ENCODE measurements at regions not wholly inside any gene's neighbourhood (a gene's known extent, or its start where the extent isn't known, plus 50 kb on each side); places are given as distances from the start of the nearest gene placed in this dataset.

- H3K79me2 ChIP-seq (ENCODE audit: control insufficient read depth, low read length) = no peaks in the 10 kb centered on the region
- no peaks in the 10 kb centered on the region for H3K36me3 ChIP-seq (ENCODE audit: control insufficient read depth, low read length)
- H3K27ac ChIP-seq (ENCODE audit: low read depth, low read length) = no peak overlapping the region
- no peak for TF ChIP-seq EZH2phosphoT487 (IDR thresholded peaks at IDR 0.05; ENCODE audit: borderline replicate concordance, low read length)
- no peak for TF ChIP-seq CTCF (IDR thresholded peaks at IDR 0.05; ENCODE audit: low read depth, low read length, poor library complexity, severe bottlenecking)
- no peak overlapping the region for H3K4me2 ChIP-seq (ENCODE audit: low read length)
- H4K20me1 ChIP-seq (ENCODE audit: control insufficient read depth, insufficient read depth, low read depth, low read length) = no peaks in the 10 kb centered on the region
- no peaks in the 10 kb centered on the region for H3F3A ChIP-seq (ENCODE audit: control insufficient read depth, insufficient read depth)
- H3K9me3 ChIP-seq (ENCODE audit: control insufficient read depth, insufficient read depth, low read length) = no peaks in the 10 kb centered on the region
- no peaks in the 10 kb centered on the region for H3K27me3 ChIP-seq (ENCODE audit: control insufficient read depth, low read length)
- H3K4me1 ChIP-seq (ENCODE audit: control insufficient read depth, low read length) = no peaks in the 10 kb centered on the region
- H3K4me3 ChIP-seq (ENCODE audit: low read length) = no peak overlapping the region
- H3K9me2 ChIP-seq (replicated peaks; ENCODE audit: control insufficient read depth, low read length) = no peaks in the 10 kb centered on the region
Measured at GRCh38 chr15:98043160-98044014, 82.9 kb downstream of the ARRDC4 start.

GRCh38 chr15:98051734-98052133 is 91.2 kb downstream of the ARRDC4 start:
- no peak overlapping the region for H3K4me2 ChIP-seq (ENCODE audit: low read length)
- no peaks in the 10 kb centered on the region for H3K9me2 ChIP-seq (replicated peaks; ENCODE audit: control insufficient read depth, low read length)
- no peaks in the 10 kb centered on the region for H3K36me3 ChIP-seq (ENCODE audit: control insufficient read depth, low read length)
- no peaks in the 10 kb centered on the region for H3K27me3 ChIP-seq (ENCODE audit: control insufficient read depth, low read length)
- no peaks in the 10 kb centered on the region for H3F3A ChIP-seq (ENCODE audit: control insufficient read depth, insufficient read depth)
- no peaks in the 10 kb centered on the region for H3K79me2 ChIP-seq (ENCODE audit: control insufficient read depth, low read length)
- no peaks in the 10 kb centered on the region for H4K20me1 ChIP-seq (ENCODE audit: control insufficient read depth, insufficient read depth, low read depth, low read length)
- no peak overlapping the region for H3K4me3 ChIP-seq (ENCODE audit: low read length)
- H3K4me1 ChIP-seq (ENCODE audit: control insufficient read depth, low read length) = no peaks in the 10 kb centered on the region
- H3K27ac ChIP-seq (ENCODE audit: low read depth, low read length) = no peak overlapping the region
- H3K9me3 ChIP-seq (ENCODE audit: control insufficient read depth, insufficient read depth, low read length) = 0 out of 2 replicates have a peak, but pooled peaks cover 3% of the 10 kb centered on the region
- TF ChIP-seq EZH2phosphoT487 (IDR thresholded peaks at IDR 0.05; ENCODE audit: borderline replicate concordance, low read length) = no peak
- no peak for TF ChIP-seq CTCF (IDR thresholded peaks at IDR 0.05; ENCODE audit: low read depth, low read length, poor library complexity, severe bottlenecking)

GRCh38 chr15:98057453-98057852 is 97.0 kb downstream of the ARRDC4 start:
- Histone ChIP-seq H3K4me3 (ENCODE audit: low read length) (no peak overlapping the region), H3K9me2 (replicated peaks; ENCODE audit: control insufficient read depth, low read length) (no peaks in the 10 kb centered on the region), H3K27me3 (ENCODE audit: control insufficient read depth, low read length) (no peaks in the 10 kb centered on the region), H4K20me1 (ENCODE audit: control insufficient read depth, insufficient read depth, low read depth, low read length) (no peaks in the 10 kb centered on the region), H3K36me3 (ENCODE audit: control insufficient read depth, low read length) (no peaks in the 10 kb centered on the region), H3K79me2 (ENCODE audit: control insufficient read depth, low read length) (no peaks in the 10 kb centered on the region), H3K27ac (ENCODE audit: low read depth, low read length) (no peak overlapping the region), H3K9me3 (ENCODE audit: control insufficient read depth, insufficient read depth, low read length) (peaks cover 10% of the 10 kb centered on the region; the same call in 1 of the 2 replicates), H3F3A (ENCODE audit: control insufficient read depth, insufficient read depth) (no peaks in the 10 kb centered on the region), H3K4me1 (ENCODE audit: control insufficient read depth, low read length) (no peaks in the 10 kb centered on the region), H3K4me2 (ENCODE audit: low read length) (no peak overlapping the region)
- TF ChIP-seq EZH2phosphoT487 (IDR thresholded peaks at IDR 0.05; ENCODE audit: borderline replicate concordance, low read length) (no peak), CTCF (IDR thresholded peaks at IDR 0.05; ENCODE audit: low read depth, low read length, poor library complexity, severe bottlenecking) (no peak)

Measured in DOHH2 (cell line).